PFSK-1 (cell line): ENCODE measurements at regions not wholly inside any gene's neighbourhood (a gene's known extent, or its start where the extent isn't known, plus 50 kb on each side); places are given as distances from the start of the nearest gene placed in this dataset.

ENCODE experiments used
- POLR2AphosphoS5 ChIP-seq: IDR thresholded peaks from 2 replicates; pipeline ENCODE4 v1.6.1; 2012; ENCODE audit warnings: low read depth, mild to moderate bottlenecking, control low read depth, low read length, moderate library complexity
- SIN3A ChIP-seq: IDR thresholded peaks from 2 replicates; pipeline ENCODE4 v1.6.1; 2012; ENCODE audit warnings: mild to moderate bottlenecking, low read length, moderate library complexity, borderline replicate concordance; ENCODE audit not compliant: insufficient read depth
- TAF1 ChIP-seq: IDR thresholded peaks from 2 replicates; pipeline ENCODE4 v1.6.1; 2012; ENCODE audit warnings: low read length, control low read depth, borderline replicate concordance; ENCODE audit not compliant: insufficient read depth
- TF ChIP-seq, protein P1 (sequence below), 2 experiments: IDR thresholded peaks; 2 replicates each; pipeline versions ENCODE4 v1.6.1 to v1.8.0; 2011 to 2012; ENCODE audit warnings: low read depth in 2 of 2, low read length in 2 of 2, control low read depth in 1 of 2, inconsistent platforms in 1 of 2, mild to moderate bottlenecking in 1 of 2, moderate library complexity in 1 of 2; ENCODE audit not compliant: insufficient read depth in 1 of 2

DNA sequence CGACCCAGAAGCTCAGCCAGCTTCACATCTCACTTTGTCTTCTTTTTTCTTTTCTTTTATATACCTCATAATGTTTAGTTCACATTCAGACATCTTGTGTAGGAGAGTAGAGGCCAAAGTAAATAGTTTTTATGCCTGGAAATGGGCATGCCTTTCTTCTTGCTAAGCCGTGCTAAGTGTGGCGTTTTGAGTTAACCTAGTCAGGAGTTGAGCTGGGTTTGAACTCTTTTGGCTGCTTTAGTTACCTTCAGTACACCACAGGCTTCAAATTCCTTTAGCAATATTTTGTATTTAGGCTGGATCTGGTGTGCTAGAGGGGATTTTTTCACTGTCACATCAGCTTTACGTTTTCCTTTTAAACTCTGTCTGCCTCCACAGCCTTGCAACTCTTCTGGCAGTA is 300.8 kb downstream of the ZNF674 start:
- TF ChIP-seq TAF1 (no peak), POLR2AphosphoS5 (no peak), SIN3A (no peak)
- TF ChIP-seq, protein P1, sequence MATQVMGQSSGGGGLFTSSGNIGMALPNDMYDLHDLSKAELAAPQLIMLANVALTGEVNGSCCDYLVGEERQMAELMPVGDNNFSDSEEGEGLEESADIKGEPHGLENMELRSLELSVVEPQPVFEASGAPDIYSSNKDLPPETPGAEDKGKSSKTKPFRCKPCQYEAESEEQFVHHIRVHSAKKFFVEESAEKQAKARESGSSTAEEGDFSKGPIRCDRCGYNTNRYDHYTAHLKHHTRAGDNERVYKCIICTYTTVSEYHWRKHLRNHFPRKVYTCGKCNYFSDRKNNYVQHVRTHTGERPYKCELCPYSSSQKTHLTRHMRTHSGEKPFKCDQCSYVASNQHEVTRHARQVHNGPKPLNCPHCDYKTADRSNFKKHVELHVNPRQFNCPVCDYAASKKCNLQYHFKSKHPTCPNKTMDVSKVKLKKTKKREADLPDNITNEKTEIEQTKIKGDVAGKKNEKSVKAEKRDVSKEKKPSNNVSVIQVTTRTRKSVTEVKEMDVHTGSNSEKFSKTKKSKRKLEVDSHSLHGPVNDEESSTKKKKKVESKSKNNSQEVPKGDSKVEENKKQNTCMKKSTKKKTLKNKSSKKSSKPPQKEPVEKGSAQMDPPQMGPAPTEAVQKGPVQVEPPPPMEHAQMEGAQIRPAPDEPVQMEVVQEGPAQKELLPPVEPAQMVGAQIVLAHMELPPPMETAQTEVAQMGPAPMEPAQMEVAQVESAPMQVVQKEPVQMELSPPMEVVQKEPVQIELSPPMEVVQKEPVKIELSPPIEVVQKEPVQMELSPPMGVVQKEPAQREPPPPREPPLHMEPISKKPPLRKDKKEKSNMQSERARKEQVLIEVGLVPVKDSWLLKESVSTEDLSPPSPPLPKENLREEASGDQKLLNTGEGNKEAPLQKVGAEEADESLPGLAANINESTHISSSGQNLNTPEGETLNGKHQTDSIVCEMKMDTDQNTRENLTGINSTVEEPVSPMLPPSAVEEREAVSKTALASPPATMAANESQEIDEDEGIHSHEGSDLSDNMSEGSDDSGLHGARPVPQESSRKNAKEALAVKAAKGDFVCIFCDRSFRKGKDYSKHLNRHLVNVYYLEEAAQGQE (IDR thresholded peaks at IDR 0.05; ENCODE audit: insufficient read depth in 1 of 2, low read depth in 2 of 2, low read length in 2 of 2), result no peak
